NCI-H82 treated with DMSO at 0.1 percent for 48 hours (cell line): ENCODE measurements at regions not wholly inside any gene's neighbourhood (a gene's known extent, or its start where the extent isn't known, plus 50 kb on each side); places are given as distances from the start of the nearest gene placed in this dataset.

Experiments
- DNase-seq: peaks from one replicate; lab custom pipeline; 2025; ENCODE audit not compliant: unreplicated experiment; lab: John Stamatoyannopoulos, UW

DNA sequence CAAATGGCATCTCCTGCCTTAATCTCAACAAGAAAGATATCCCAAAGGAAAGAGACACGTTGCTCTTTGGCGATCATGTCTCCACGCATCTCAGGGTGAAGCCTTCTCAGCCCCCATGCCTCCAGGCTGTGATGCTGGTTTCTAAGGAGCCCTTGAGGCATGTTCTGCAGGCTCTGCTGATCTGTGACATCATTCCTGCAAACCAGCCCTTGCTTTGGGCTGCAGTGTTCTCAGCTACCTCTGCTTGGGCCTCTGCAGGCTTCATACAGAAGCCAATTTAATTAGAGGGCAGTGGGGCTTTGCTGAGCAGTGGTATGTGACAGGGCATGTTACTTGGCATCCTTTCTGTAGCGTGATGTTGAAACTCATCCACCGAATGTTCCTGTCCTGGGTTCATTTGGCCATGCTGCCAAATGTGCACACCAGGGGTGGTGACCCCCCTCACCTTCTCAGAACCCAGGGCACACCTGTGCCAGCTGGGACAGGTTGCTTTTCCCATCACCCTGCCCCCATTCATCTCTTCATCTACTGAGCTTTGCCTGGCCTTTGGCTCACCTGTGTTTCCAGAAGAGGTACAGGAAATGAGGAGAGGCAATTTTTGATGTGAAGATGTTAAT is 230.9 kb downstream of the TEX29 start:
- DNase-seq: no peak

DNA sequence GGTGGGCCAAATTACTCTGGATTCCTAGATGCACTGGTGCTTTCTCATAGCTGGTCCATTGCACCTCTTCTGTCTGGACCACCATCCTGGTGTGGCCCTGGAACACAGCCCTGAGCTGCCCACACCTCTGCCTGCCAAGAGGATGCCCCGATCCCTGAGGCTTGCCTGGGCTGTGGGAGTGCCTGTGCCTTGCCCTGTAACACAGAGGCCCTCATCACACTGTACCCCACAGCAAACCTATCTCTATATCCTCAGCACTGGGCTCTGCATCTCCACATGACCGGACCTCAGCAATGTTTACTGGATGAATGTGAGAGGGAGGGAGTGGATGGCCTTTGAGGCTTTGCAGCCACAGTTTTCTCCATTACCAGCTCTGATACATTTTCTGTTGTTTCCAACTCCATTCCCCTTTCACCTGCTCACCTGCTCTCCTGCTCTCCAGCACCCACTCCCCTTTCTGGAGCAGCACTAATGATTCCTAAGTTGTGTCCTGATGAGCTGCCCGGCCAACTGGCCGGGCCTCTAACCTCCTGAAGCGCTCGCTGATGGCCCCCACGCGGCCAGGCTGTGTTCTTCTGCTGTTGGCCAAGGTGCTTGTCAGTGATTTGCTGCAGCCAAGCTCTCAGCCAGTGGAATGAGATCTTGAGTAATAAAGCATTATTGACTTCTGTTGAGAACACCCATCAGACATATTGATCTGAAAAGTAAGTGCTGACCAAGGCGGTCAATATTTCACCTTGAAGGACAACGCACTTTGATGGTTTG is 232.6 kb downstream of the TEX29 start:
- no peak for DNase-seq

DNA sequence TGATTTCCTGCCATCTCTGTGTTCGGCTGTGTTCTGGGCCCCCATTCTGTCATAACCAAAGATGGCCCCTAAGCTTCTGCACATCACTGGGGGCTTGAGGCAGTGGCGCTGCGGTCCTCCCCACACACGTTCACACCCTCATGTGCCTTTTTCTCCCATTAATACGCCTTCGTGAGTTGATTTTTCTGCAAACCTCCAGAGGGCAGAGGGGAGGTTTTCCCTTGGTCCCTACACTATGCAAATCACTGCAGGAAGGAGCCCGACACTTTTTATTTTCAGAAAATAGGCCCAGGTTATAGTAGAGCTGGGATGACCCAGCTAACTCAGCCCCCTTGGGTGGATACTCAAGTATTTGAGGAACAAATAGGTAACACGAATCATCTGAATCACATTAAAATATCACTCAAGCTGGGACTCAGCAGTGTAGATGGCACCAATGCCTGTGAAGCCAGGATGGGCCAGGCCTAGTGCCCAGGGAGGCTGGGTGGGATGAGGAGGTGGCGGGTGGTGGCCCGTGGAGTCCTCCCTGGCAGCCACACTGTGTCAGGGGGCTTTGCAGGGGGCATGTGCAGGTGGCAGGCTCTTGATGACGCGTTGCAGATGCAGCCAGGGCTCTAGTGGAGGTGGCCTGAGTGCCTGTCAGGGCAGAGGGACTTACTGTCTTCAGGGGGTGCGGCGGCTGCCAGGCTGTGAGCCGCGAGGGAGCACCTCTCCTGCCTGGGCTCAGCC is 234.3 kb downstream of the TEX29 start:
- DNase-seq: no peak

DNA sequence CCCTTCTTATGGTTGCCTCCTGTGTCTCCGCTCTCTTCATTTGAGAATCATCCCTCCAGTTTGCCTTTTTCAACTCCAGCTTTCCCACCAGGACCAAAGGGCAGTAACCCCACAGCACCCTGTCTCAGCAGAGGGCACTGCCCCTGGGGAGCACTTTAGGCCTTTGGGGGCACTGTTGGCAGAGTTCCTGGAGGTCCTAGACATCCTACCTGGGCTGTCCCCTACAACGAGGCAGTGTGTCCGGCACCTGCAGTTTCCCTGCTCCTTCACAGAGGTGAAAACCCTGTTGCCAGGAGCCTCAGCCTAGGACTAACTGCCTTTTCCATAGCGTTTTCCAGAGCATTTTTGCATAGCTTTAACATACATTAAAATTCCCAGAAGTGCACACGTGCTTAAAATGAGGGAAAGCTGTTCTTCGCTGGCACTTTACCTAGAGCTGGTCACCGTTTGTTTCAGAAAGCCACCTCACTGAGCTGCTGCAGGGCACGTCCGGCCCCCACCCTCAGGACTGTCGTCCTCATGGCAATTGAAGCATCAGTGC is 234.9 kb downstream of the TEX29 start:
- no peak for DNase-seq

DNA sequence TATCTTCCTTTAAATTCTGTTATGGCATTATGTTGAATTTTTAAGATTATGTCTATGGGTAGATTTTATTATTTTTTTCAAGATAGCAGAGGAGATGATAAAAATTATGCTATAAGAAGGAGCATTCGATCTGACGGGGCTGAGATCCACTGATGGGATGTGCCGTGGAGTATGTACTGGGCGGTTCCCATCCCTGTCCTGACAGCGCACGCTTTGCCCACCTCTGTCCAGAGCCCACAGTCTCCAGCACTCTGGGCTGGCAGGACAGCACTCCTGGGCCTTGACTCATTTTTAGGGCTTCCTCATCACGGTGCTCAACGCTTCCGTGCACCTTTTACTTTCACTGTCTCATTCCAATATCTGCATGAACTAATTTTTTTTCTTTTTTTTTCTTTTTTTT is 235.5 kb downstream of the TEX29 start:
- DNase-seq: no peak

DNA sequence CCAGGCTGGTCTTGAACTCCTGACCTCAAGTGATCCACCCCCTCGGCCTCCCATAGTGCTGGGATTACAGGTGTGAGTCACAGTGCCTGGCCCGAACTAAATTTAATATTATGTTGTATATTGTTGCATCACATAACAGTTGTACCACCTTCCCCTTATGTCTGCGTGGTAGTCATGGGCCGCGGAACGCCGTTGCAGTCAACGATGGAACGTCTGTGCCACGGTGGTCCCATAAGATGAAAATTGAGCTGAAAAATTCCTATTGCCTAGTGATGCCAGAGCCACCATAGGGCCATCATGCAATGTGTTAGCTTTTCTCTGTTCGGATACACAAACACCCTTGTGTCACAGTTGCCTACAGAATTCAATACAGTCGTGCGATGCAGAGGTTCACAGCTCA is 236.1 kb downstream of the TEX29 start:
- no peak for DNase-seq

DNA sequence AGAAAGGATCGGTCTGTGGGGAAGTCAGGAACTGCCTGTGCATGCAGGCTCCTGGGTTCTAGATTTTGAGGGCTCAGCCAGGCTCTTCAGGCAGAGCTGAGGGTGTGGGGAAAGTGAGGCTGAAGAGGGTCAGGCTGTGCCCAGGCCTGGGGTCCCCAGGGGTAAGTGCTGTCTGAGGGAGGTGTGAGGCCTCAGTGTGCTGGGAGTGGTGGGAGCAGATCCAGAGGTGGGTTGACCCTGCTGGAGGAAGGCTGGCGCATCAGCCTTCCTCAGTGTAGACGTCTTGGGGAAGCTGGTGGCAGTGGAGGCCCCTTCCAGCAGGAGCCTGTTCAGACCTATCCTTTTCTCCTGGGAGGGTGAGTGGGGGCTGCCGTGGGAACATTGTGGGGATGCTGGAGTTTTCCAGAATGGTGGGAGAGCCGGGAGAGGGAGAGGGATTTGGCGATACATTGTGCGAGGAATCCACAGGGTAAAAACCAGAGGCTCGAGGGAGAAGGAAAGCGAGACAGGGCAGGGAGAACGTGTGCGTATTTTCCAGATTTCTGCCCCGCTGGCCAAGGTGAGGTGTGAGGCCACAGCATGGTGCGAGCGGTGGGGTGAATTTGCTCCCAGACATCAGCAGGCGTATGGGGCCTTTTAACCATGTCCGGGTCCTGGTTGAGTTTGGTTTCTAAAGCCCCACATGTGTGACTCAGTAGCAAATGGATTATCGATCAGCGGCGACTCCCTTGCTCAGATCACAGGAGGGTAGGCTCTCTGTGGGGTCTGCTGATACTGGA is 237.7 kb downstream of the TEX29 start:
- DNase-seq: no peak

DNA sequence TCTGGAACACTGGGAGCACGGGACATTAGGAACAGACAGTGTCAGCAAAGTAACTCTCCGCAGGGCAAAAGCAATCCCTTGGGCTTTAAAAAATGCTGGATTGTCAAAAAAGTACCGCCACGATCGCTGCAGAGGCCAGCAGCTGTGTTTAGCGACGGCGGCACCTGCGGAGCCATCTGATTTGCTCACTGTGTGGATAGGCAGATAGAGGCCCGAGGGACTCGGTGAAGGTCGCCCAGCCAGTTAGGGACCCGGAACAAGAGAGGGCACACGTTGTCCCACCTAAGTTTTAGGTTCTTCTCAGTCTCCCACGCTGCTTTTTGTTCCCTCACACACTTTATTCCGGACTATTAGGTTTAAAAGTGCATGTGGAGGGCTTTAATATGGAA is 238.3 kb downstream of the TEX29 start:
- no peak for DNase-seq

DNA sequence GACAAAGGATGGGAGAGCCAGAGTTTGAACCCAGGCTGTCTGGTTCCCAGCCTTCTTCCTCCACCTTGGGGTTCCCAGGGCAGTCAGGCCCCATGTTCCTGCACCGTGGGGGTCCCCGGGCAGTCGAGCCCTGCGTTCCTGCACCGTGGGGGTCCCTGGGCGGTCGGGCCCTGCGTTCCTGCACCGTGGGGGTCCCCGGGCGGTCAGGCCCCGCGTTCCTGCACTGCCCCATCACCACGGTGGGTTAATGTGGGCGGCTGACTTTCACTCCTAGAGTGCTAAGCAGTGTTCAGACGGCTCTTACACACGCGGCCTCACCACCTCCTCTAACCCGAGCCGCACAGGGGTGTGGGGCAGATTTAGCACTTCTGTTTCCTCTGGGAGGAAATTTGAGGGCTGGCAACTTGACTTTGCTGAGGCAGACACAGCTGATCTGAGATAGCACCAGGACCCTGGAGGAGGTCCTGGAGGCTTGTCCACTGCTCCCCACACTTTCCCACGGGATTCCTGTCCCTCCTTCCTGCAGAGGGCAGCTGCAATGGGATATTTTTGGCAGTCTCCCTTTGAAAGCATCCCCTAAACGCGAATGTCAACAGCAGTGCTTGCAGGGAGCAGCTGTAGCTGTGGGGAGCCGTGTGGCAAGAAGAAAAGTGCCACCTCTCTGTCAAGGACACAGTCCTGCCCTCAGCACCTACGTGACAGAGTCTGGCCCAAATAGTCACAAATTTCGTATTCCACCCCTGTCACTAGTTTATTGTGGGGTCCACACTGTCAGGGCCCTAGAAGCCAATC is 239.4 kb downstream of the TEX29 start:
- DNase-seq: no peak

DNA sequence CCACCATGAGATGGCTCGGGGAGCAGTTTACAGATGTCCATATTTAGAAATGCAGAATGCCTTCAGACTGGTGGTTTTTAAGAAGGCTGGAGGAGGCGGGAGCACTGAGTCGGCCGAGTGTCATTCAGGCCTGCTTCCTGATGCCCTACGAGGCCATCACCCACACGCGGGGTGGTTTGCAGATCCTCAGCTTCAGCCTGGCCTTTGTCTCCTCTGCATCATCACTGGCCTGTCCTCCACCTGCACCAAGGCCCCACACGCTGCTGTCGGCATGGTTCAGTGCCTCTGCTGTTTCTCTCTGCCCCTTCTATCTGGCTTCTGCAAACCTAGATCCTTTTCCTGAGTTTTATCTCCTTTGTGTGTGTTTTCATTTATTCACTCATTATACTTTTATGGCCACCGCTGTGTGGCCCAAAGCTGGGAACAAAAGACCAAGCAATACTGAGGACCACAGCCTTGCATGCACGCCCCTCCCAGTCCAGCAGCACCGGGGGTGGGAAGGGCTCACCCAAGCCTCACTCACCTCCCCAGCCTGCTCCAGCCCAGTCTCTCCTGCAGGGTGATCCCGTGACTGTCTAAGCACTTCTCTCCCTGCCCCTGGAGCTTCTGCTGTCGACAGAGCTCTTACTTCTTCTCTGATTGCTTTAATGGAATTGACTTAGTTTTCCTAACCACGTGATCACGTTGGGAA is 240.8 kb downstream of the TEX29 start:
- DNase-seq: no peak

DNA sequence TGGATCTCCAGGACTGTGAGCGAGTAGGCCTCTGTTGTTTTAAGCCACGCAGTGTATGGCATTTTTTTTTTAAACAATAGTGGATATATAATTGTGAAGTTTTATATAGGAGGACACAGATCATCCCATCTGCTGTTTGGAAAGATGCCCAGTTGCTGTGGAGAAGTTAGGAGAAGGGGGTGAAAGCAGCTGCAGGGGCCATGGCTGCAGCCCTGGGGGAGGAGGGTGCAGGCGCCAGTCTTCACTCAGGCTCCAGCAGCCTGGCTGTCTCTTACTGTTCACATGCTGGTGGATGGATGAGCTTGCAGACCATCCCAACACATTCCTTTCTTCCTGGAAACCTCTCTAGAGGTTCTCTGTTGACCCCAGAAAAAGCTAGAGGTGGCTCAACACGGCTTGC is 242.3 kb downstream of the TEX29 start:
- DNase-seq: no peak

DNA sequence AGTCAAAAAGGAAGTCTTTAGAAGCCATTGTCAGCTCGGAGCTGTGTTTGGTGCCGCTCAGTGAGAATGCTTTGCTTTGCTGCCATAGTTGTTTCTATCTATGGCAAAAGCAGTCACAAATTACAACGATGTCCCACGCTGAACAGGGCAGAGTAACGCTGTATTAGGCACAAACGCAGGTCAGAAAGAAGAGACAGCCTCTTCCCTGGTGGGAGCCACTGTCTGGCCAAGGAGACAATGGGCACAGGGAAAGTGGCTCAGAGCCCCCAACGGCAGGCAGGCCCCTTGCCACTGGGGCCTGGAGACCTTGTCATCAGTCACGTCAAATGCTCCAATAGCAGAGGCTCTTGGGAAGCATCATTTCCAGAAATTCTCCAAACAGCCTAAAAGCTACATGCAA is 244.2 kb downstream of the TEX29 start:
- DNase-seq: no peak

DNA sequence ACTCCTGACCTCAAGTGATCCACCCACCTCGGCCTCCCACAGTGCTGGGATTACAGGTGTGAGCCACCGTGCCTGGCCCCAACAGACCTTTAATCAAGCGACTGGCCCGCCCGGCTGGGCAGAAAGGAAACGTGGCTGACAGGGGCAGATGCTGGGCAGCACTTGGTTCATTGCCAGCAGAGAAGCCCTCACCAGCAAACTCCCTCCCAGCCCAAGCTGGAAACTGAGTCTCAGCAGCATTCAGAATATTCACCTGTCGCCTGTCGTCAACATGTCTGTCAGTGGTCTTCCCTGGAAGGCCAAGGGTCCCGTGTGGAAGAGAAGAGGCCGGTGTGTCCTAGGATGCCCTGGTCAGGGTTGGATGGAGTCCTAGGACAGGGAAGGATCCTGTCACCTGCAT is 245.0 kb downstream of the TEX29 start:
- DNase-seq: no peak

DNA sequence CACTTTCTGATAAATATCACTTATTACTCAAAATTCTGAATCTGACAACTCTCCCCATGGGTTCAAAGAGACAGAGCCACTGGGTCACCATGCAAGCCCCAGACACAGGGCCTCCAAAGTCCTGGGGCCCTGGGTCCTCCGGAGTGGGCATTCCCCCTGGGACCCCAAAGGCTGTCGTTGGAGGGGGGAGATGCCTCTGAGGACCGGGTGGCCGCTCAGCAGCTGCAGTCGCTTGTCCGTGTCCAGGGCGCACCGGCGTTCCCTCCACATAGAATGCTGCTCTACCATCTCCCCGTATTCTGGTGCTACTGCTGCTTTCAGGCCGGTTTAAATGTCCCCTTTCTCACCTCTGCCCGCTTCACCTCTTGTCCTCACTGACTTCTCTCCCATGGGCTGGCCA is 246.1 kb downstream of the TEX29 start:
- no peak for DNase-seq

DNA sequence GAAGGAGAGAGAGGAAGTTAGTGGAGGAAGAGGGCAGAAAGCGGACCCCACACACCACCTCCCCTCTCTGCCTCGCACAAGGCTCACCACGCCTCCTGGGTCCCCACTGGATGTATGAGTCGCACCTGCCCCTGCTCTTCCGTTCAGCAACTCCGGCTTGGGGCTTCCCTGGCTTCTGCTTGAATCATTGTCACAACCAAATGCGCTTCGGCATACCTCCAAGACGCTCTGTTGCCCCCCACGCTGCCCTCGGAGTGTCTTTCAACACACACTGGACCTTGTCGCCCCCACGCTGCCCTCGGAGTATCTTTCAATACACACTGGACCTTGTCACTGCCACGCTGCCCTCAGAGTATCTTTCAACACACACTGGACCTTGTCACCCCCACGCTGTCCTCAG is 247.2 kb downstream of the TEX29 start:
- DNase-seq: no peak

DNA sequence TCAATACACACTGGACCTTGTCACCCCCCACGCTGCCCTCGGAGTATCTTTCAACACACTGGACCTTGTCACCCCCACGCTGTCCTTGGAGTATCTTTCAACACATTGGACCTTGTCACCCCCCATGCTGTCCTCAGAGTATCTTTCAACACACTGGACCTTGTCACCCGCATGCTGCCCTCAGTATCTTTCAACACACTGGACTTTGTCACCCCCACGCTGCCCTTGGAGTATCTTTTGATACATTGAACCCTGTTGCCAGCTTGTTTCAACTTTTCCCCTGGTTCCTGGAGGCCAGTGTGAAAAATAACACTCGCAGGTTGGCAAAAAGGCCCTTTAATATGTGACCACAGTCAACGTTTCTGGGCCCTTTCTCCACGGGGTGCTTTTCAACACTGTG is 247.8 kb downstream of the TEX29 start:
- DNase-seq: no peak

DNA sequence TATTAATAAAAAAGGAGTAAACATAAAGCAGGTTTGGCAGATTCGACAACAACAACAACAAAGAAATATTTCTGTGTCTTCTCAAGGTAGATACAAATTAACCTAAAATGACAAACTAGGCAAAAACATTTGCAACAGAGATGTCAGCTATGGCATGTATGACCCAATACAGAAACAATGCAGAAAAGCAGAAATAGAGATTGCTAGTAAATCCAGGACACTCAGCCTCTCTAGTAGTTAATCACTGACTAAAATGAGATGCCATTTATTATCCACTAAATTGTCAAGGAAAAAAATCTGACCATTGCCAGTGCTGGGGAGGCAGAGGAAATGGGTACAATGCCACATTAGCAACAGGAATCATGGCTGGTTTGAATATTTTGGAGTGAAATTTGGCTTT is 250.5 kb downstream of the TEX29 start:
- no peak for DNase-seq

DNA sequence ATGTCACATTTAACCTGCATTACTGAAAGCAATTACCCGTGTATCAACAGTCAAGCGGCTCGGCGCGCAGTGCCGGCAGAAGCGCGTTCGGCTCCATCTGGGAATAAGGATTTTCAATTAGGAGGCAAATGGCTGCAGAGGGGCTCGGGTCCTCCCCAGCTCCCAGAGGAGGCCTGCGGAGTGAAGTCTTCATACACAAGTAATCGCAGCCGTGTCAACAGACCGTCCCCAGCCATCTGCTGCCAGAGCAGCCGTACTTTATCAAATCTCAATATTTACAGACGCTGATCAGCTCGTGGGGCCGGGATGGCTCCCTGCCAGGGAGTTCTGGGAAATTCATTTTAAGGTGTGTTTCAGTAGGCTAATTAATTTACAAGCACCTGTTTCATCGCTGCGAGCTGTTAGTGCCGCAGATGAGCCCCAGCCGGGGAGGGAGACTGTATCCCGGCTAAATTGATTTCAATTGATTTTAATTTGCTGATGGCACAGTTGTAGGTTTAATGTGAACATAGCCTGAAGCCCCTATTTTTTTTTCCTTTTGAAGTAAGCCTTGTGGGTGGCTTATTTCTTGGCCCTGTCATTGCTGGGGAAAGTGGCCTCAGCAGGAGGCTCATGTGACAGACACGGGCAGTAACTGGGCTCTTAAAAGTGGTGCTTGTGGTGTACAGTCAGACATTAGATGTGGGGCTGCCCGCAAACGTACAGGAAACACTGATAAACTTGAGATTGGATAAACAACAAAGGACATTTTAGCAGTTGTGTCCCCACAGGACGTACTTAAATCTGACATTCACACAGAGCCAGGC is 252.7 kb downstream of the TEX29 start:
- DNase-seq: no peak

DNA sequence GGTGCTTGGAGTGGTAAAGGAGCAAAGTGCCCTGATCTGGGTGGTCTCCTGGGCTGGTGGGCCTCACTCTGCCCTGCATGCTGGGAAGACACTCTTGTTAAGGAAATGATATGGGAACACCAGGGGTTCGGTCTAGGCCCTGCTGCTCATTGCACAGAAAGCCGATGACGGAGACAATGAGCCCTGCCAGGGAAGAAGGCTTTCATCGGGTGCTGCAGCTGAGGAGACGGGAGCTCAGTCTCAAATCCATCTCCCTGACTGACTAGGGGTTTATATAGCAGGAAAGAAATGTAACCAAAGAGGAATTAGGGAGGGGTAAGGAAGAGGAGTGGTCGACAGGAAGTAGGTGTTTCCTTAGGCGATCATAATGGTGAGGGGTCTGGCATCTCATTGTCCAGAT is 253.4 kb downstream of the TEX29 start:
- DNase-seq: no peak
